Suppressor macrophage (primary cell): ENCODE measurements at regions not wholly inside any gene's neighbourhood (a gene's known extent, or its start where the extent isn't known, plus 50 kb on each side); places are given as distances from the start of the nearest gene placed in this dataset.

Source experiments
- DNase-seq, 4 experiments: peaks; one replicate each; pipeline ENCODE4 v3.0.0-alpha.2; 2020 to 2022

GRCh38 chr5:77569409-77569808 is 69.1 kb downstream of the OTP start:
- peak in 2 of 4 experiments; percentile 23 to 31 for DNase-seq

- no peak for DNase-seq
Observed at GRCh38 chr5:77568555-77568954, 70.0 kb downstream of the OTP start.

GRCh38 chr5:77568082-77568481 is 70.4 kb downstream of the OTP start:
- peak in 2 of 4 experiments; percentile 4 to 12 for DNase-seq

- DNase-seq, result no peak
Observed at GRCh38 chr5:77563475-77563874, 71.4 kb upstream of the WDR41 start.

- DNase-seq, result no peak
Observed at GRCh38 chr5:77561965-77562364, 69.8 kb upstream of the WDR41 start.

GRCh38 chr5:77560677-77561263 is 68.7 kb upstream of the WDR41 start:
- DNase-seq, result peak; percentile 33 to 63 (median 48)

GRCh38 chr5:77558266-77558665 is 66.2 kb upstream of the WDR41 start:
- no peak for DNase-seq

- no peak for DNase-seq
Observed at GRCh38 chr5:77550406-77550805, 58.3 kb upstream of the WDR41 start.

GRCh38 chr5:77545285-77545684 is 53.2 kb upstream of the WDR41 start:
- DNase-seq, result no peak
